GM12878 (cell line): ENCODE measurements at regions not wholly inside any gene's neighbourhood (a gene's known extent, or its start where the extent isn't known, plus 50 kb on each side); places are given as distances from the start of the nearest gene placed in this dataset.

ENCODE experiments used
- ATAC-seq: fragments of 200-7000 bp; cut with Tn5 transposase; 3 replicates; pipeline ENCODE4 v1.9.1; 2020; ENCODE audit warnings: mild to moderate bottlenecking, moderate library complexity
- BruUV-seq: library from RNA; stranded (reverse); fragments of 400-500 nt; replicated peaks from 2 replicates; lab custom pipeline; 2021; lab: Mats Ljungman, UMichigan
- CTCF ChIA-PET: fragments of 300-600 bp; sonication (Branson Sonifier 250); formaldehyde crosslinking; extraction: SDS; loops from one replicate; lab custom pipeline; 2021; ENCODE audit warnings: inconsistent platforms; lab: Yijun Ruan, JAX
- POLR2A ChIA-PET: fragments of 350-600 bp; formaldehyde crosslinking; extraction: SDS; loops from one replicate; lab custom pipeline; 2021; ENCODE audit warnings: inconsistent platforms; lab: Charles Lee
- RAD21 ChIA-PET: fragments of 300-600 bp; sonication (Branson Sonifier 250); formaldehyde crosslinking; loops from one replicate; lab custom pipeline; 2023; ENCODE audit warnings: antibody characterized with exemption; ENCODE audit not compliant: unreplicated experiment; lab: Charles Lee
- SMC1A ChIA-PET: fragments of 300-600 bp; sonication (Branson Sonifier 250); formaldehyde crosslinking; loops from one replicate; lab custom pipeline; 2023; ENCODE audit not compliant: unreplicated experiment, uncharacterized antibody; lab: Charles Lee
- DNase-seq: peaks from one replicate; pipeline ENCODE4 v3.0.0-alpha.2; 2011; ENCODE audit warnings: low read depth, low spot score
- FAIRE-seq: peaks from 3 replicates; lab custom pipeline; 2011; peaks lifted over from hg19 to GRCh38; lab: Jason Lieb, UNC
- H2AFZ ChIP-seq: 2 replicates; pipeline ENCODE4 v1.6.0; 2011; ENCODE audit warnings: low read depth, low read length, control low read depth; ENCODE audit not compliant: control insufficient read depth
- H3K27ac ChIP-seq: 2 replicates; pipeline ENCODE4 v1.5.1; 2011; ENCODE audit warnings: control low read depth; ENCODE audit not compliant: control insufficient read depth, insufficient read depth
- H3K27me3 ChIP-seq, 2 experiments: replicated peaks in 1 of 2; 2 replicates each; pipeline versions ENCODE4 v1.6.0 to v1.6.1; 2011; ENCODE audit warnings: low read length in 1 of 2; ENCODE audit not compliant: control insufficient read depth in 2 of 2, insufficient read depth in 2 of 2
- H3K36me3 ChIP-seq, 2 experiments: 2 replicates each; pipeline ENCODE4 v1.5.1; 2011; ENCODE audit warnings: low read length in 1 of 2; ENCODE audit not compliant: control insufficient read depth in 2 of 2, insufficient read depth in 2 of 2
- H3K4me1 ChIP-seq: 2 replicates; pipeline ENCODE4 v1.6.1; 2011; ENCODE audit warnings: mild to moderate bottlenecking, low read length, moderate library complexity, mixed read lengths; ENCODE audit not compliant: control insufficient read depth, insufficient read depth
- H3K4me2 ChIP-seq: 2 replicates; pipeline ENCODE4 v1.6.0; 2011; ENCODE audit warnings: control low read depth; ENCODE audit not compliant: control insufficient read depth, insufficient read depth
- H3K4me3 ChIP-seq: fragments of 200-600 bp; sonication (generic); 2 replicates; pipeline ENCODE4 v1.5.1; 2016
- H3K79me2 ChIP-seq: 2 replicates; pipeline ENCODE4 v1.6.0; 2011; ENCODE audit warnings: low read length; ENCODE audit not compliant: control insufficient read depth, insufficient read depth
- H3K9ac ChIP-seq: 2 replicates; pipeline ENCODE4 v1.8.0; 2011; ENCODE audit warnings: low read length, control low read depth, mixed read lengths; ENCODE audit not compliant: control insufficient read depth, insufficient read depth
- H3K9me3 ChIP-seq: replicated peaks from 3 replicates; pipeline ENCODE4 v1.5.1; 2011; ENCODE audit warnings: mild to moderate bottlenecking, low read length; ENCODE audit not compliant: control insufficient read depth, insufficient read depth
- H4K20me1 ChIP-seq: 2 replicates; pipeline ENCODE4 v1.6.0; 2011; ENCODE audit not compliant: control insufficient read depth, insufficient read depth
- ATF7 ChIP-seq: fragments of 450-650 bp; IDR thresholded peaks from 2 replicates; pipeline ENCODE4 v1.6.1; 2016; ENCODE audit warnings: low read depth, mild to moderate bottlenecking
- BACH1 ChIP-seq: fragments of 450-650 bp; IDR thresholded peaks from 2 replicates; pipeline ENCODE4 v1.6.1; 2017; ENCODE audit warnings: mild to moderate bottlenecking, borderline replicate concordance
- CBFB ChIP-seq: IDR thresholded peaks from 2 replicates; pipeline ENCODE4 v1.6.1; 2016; ENCODE audit warnings: antibody characterized with exemption, low read depth
- CREB1 ChIP-seq: IDR thresholded peaks from 2 replicates; pipeline ENCODE4 v1.6.1; 2012; ENCODE audit warnings: low read depth, mild to moderate bottlenecking, inconsistent platforms
- KLF5 ChIP-seq: fragments of 450-650 bp; IDR thresholded peaks from 2 replicates; pipeline ENCODE4 v1.6.1; 2014; ENCODE audit warnings: mild to moderate bottlenecking; ENCODE audit not compliant: partially characterized antibody
- NR2C1 ChIP-seq: fragments of 450-650 bp; IDR thresholded peaks from 2 replicates; pipeline ENCODE4 v1.6.1; 2017; ENCODE audit warnings: antibody characterized with exemption, mild to moderate bottlenecking, moderate library complexity
- NR2C2 ChIP-seq: IDR thresholded peaks from 2 replicates; pipeline ENCODE4 v1.6.1; 2011; ENCODE audit warnings: borderline replicate concordance, low read depth; ENCODE audit not compliant: control insufficient read depth, insufficient read length
- NRF1 ChIP-seq: conservative IDR thresholded peaks from 2 replicates; pipeline ENCODE4 v1.6.1; 2011; ENCODE audit warnings: mild to moderate bottlenecking, low read depth, low read length, improper control_type of control experiment
- PAX8 ChIP-seq: fragments of 450-650 bp; IDR thresholded peaks from 2 replicates; pipeline ENCODE4 v1.6.1; 2017; ENCODE audit warnings: mild to moderate bottlenecking, moderate library complexity
- POLR2AphosphoS2 ChIP-seq: IDR thresholded peaks from 2 replicates; pipeline ENCODE4 v1.6.1; 2011; ENCODE audit warnings: low read depth, mild to moderate bottlenecking, low read length, improper control_type of control experiment, moderate library complexity
- RB1 ChIP-seq: fragments of 450-650 bp; formaldehyde crosslinking; IDR thresholded peaks from 2 replicates; pipeline ENCODE4 v1.6.1; 2017; ENCODE audit warnings: mild to moderate bottlenecking, borderline replicate concordance
- SRF ChIP-seq, 2 experiments: IDR thresholded peaks; 2 replicates each; pipeline ENCODE4 v1.6.1; 2011; ENCODE audit warnings: low read depth in 2 of 2, low read length in 2 of 2, mild to moderate bottlenecking in 1 of 2, moderate library complexity in 1 of 2
- SUPT20H ChIP-seq: IDR thresholded peaks from 2 replicates; pipeline ENCODE4 v1.6.1; 2011; ENCODE audit warnings: low read depth, mild to moderate bottlenecking, low read length, moderate library complexity, borderline replicate concordance; ENCODE audit not compliant: control insufficient read depth
- TARDBP ChIP-seq: IDR thresholded peaks from 2 replicates; pipeline ENCODE4 v1.6.1; 2016; ENCODE audit warnings: borderline replicate concordance
- TCF12 ChIP-seq: IDR thresholded peaks from 2 replicates; pipeline ENCODE4 v1.6.1; 2011; ENCODE audit warnings: low read depth, mild to moderate bottlenecking, low read length
- YBX1 ChIP-seq: fragments of 450-650 bp; IDR thresholded peaks from 2 replicates; pipeline ENCODE4 v1.6.1; 2016; ENCODE audit warnings: antibody characterized with exemption
- WGBS: methylation state at CpG from one replicate; pipeline ENCODE4 v1.1.6; 2016; ENCODE audit warnings: low lambda C conversion rate; ENCODE audit not compliant: insufficient replicate concordance, insufficient coverage; ENCODE audit errors: missing lambda C conversion rate; 5-methylcytosine and 5-hydroxymethylcytosine counted together
- in situ Hi-C: fragments of 300-500 bp; cut with MboI; formaldehyde crosslinking; loops from 9 replicates; pipeline ENCODE4 v1.14.3; 2018; ENCODE audit warnings: mixed read lengths
- intact Hi-C: fragments of 100-400 bp; cut with micrococcal nuclease; formaldehyde crosslinking; loops from one replicate; pipeline ENCODE4 v1.14.2; 2022; ENCODE audit not compliant: unreplicated experiment
- TF ChIP-seq, protein P1 (sequence below): IDR thresholded peaks from 2 replicates; pipeline ENCODE4 v1.6.1; 2011; ENCODE audit warnings: low read depth, low read length, improper control_type of control experiment, borderline replicate concordance
- TF ChIP-seq, protein P2 (sequence below): IDR thresholded peaks from 2 replicates; pipeline ENCODE4 v1.6.1; 2011; ENCODE audit warnings: mild to moderate bottlenecking, low read depth, low read length, moderate library complexity; ENCODE audit not compliant: insufficient replicate concordance
- TF ChIP-seq, protein P3 (sequence below): fragments of 450-650 bp; IDR thresholded peaks from 2 replicates; pipeline ENCODE4 v1.6.1; 2014; ENCODE audit warnings: mild to moderate bottlenecking
- TF ChIP-seq, protein P4 (sequence below): IDR thresholded peaks from 2 replicates; pipeline ENCODE4 v1.6.1; 2012; ENCODE audit warnings: low read length, inconsistent platforms

DNA sequence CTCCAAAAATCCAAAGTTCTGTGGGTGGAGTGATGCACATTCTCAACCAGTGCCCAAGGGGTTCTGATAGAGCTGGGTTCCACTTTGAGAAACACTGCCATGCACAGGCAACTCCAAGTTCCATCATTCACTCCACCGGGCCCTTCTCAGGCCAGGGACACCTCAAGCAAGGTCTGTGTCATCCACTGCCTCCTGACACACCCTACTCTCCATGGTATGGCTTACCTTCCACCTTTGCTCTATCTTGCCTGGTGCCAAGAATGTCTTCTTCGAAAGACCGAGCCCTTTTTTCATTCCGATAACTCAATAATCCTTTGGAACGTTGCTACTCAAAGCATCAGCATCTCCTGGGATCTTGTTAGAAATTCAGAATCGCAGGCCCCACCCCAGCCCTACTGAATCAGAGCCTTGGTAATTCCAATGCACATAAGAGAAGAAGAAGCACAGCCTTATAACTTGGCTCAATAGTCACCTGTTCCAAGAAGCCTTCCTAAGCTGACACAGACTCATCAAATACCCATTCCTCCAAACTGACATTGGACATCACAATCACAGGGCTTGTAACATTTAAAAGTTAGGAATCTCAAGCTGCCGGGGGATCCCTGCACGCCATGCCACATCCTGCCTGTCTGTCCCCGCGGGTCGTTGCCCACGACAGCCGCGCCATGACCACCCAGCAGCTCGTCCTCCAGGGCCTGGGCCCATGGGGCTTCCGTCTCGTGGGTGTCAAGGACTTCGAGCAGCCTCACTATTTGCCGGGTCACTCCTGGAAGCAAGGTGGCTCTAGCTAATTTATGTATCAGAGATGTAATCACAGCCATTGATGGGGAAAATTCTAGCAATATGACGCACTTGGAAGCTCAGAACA, 66.4 kb downstream of the VCPKMT start:
- POLR2A ChIA-PET, result interaction anchor here (0.6 to 2.9 kb wide), 3 partner anchors 11 to 51 kb away, joined by 3 to 10 read pairs (median 3); no protein-coding TSS in a partner anchor
- H3K9ac ChIP-seq, result no peak overlapping the region
- no peaks in the 10 kb centered on the region for H3K9me3 ChIP-seq
- DNase-seq, result no peak
- CTCF ChIA-PET, result no interaction called here
- RAD21 ChIA-PET, result interaction anchor here (1.0 kb wide), 1 partner anchor 12 kb away, joined by 3 read pairs; no protein-coding TSS in a partner anchor
- intact Hi-C loops (no loop called here), in situ Hi-C loops (no loop called here)
- no peak for FAIRE-seq
- no peaks in the 10 kb centered on the region for H3K27me3 ChIP-seq
- H3K4me2 ChIP-seq, result no peak overlapping the region
- 89% methylated on average over 20 of the region's 20 CpGs for WGBS
- H3K4me1 ChIP-seq, result peaks cover 17% of the 10 kb centered on the region
- H2AFZ ChIP-seq, result no peak overlapping the region
- H3K27ac ChIP-seq, result no peak overlapping the region
- H3K4me3 ChIP-seq, result no peak overlapping the region
- SMC1A ChIA-PET, result interaction anchor here (6.7 kb wide), 1 partner anchor 12 kb away, joined by 83 read pairs; no protein-coding TSS in a partner anchor
- H4K20me1 ChIP-seq, result no peaks in the 10 kb centered on the region
- ATAC-seq, result no peak
- no TSS peak for BruUV-seq
- no peak for TF ChIP-seq SUPT20H
- TF ChIP-seq TCF12, result no peak
- no peak for TF ChIP-seq BACH1
- TF ChIP-seq CBFB, result no peak
- TF ChIP-seq, protein P1, sequence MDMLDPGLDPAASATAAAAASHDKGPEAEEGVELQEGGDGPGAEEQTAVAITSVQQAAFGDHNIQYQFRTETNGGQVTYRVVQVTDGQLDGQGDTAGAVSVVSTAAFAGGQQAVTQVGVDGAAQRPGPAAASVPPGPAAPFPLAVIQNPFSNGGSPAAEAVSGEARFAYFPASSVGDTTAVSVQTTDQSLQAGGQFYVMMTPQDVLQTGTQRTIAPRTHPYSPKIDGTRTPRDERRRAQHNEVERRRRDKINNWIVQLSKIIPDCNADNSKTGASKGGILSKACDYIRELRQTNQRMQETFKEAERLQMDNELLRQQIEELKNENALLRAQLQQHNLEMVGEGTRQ, result no peak
- no peak for TF ChIP-seq NR2C2
- TF ChIP-seq, protein P2, sequence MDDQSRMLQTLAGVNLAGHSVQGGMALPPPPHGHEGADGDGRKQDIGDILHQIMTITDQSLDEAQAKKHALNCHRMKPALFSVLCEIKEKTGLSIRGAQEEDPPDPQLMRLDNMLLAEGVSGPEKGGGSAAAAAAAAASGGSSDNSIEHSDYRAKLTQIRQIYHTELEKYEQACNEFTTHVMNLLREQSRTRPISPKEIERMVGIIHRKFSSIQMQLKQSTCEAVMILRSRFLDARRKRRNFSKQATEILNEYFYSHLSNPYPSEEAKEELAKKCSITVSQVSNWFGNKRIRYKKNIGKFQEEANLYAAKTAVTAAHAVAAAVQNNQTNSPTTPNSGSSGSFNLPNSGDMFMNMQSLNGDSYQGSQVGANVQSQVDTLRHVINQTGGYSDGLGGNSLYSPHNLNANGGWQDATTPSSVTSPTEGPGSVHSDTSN, result no peak
- TF ChIP-seq ATF7, result no peak
- TF ChIP-seq TARDBP, result no peak
- no peak for TF ChIP-seq NRF1
- TF ChIP-seq NR2C1, result no peak
- no peak for TF ChIP-seq RB1
- no peak for TF ChIP-seq PAX8
- TF ChIP-seq, protein P3, sequence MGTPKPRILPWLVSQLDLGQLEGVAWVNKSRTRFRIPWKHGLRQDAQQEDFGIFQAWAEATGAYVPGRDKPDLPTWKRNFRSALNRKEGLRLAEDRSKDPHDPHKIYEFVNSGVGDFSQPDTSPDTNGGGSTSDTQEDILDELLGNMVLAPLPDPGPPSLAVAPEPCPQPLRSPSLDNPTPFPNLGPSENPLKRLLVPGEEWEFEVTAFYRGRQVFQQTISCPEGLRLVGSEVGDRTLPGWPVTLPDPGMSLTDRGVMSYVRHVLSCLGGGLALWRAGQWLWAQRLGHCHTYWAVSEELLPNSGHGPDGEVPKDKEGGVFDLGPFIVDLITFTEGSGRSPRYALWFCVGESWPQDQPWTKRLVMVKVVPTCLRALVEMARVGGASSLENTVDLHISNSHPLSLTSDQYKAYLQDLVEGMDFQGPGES, result no peak
- no peak for TF ChIP-seq CREB1
- no peak for TF ChIP-seq YBX1
- no peak for TF ChIP-seq KLF5
- TF ChIP-seq SRF (IDR thresholded peaks at IDR 0.05; ENCODE audit: low read depth in 2 of 2, low read length in 2 of 2), result no peak
- TF ChIP-seq POLR2AphosphoS2, result no peak
- TF ChIP-seq, protein P4, sequence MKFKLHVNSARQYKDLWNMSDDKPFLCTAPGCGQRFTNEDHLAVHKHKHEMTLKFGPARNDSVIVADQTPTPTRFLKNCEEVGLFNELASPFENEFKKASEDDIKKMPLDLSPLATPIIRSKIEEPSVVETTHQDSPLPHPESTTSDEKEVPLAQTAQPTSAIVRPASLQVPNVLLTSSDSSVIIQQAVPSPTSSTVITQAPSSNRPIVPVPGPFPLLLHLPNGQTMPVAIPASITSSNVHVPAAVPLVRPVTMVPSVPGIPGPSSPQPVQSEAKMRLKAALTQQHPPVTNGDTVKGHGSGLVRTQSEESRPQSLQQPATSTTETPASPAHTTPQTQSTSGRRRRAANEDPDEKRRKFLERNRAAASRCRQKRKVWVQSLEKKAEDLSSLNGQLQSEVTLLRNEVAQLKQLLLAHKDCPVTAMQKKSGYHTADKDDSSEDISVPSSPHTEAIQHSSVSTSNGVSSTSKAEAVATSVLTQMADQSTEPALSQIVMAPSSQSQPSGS, result no peak
- H3K79me2 ChIP-seq, result no peaks in the 10 kb centered on the region
- H3K36me3 ChIP-seq, result no peaks in the 10 kb centered on the region
